ENCODE measurements at regions not wholly inside any gene's neighbourhood (a gene's known extent, or its start where the extent isn't known, plus 50 kb on each side); places are given as distances from the start of the nearest gene placed in this dataset.

- Histone ChIP-seq H3K4me2 (ENCODE audit: low read depth, low read length, poor library complexity, severe bottlenecking) (no peak overlapping the region), H3K9ac (ENCODE audit: low read length) (no peak overlapping the region), H3K9me2 (replicated peaks; ENCODE audit: insufficient read depth, low read length) (no peaks in the 10 kb centered on the region)
These were observed 653.8 kb downstream of the MMUT start for GRCh38 chr6:48809245-48809644.

GRCh38 chr6:48798296-48798695 lies 664.8 kb downstream of the MMUT start:
- H2AFZ ChIP-seq (ENCODE audit: low read depth, low read length, severe bottlenecking), result no peak overlapping the region
- H3K4me3 ChIP-seq (ENCODE audit: insufficient read depth, low read length, poor library complexity, severe bottlenecking), result no peak overlapping the region
- TF ChIP-seq EZH2phosphoT487 (conservative IDR thresholded peaks at IDR 0.05; ENCODE audit: low read length), result no peak
- TF ChIP-seq, protein P1, sequence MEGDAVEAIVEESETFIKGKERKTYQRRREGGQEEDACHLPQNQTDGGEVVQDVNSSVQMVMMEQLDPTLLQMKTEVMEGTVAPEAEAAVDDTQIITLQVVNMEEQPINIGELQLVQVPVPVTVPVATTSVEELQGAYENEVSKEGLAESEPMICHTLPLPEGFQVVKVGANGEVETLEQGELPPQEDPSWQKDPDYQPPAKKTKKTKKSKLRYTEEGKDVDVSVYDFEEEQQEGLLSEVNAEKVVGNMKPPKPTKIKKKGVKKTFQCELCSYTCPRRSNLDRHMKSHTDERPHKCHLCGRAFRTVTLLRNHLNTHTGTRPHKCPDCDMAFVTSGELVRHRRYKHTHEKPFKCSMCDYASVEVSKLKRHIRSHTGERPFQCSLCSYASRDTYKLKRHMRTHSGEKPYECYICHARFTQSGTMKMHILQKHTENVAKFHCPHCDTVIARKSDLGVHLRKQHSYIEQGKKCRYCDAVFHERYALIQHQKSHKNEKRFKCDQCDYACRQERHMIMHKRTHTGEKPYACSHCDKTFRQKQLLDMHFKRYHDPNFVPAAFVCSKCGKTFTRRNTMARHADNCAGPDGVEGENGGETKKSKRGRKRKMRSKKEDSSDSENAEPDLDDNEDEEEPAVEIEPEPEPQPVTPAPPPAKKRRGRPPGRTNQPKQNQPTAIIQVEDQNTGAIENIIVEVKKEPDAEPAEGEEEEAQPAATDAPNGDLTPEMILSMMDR (IDR thresholded peaks at IDR 0.05; ENCODE audit: insufficient read depth, low read length, poor library complexity, severe bottlenecking), result no peak
- H3K36me3 ChIP-seq (ENCODE audit: low read length), result no peaks in the 10 kb centered on the region
- H3K27me3 ChIP-seq (ENCODE audit: low read length), result no peaks in the 10 kb centered on the region
- H4K20me1 ChIP-seq (ENCODE audit: low read depth, low read length), result no peaks in the 10 kb centered on the region
- no peaks in the 10 kb centered on the region for H3K9me2 ChIP-seq (replicated peaks; ENCODE audit: insufficient read depth, low read length)
- no peak overlapping the region for H3K4me2 ChIP-seq (ENCODE audit: low read depth, low read length, poor library complexity, severe bottlenecking)
- H3K9me3 ChIP-seq (ENCODE audit: insufficient read depth, low read length), result no peaks in the 10 kb centered on the region
- H3K9ac ChIP-seq (ENCODE audit: low read length), result no peak overlapping the region
- H3K79me2 ChIP-seq (ENCODE audit: insufficient read depth, low read length), result no peaks in the 10 kb centered on the region
- no peaks in the 10 kb centered on the region for H3F3A ChIP-seq (ENCODE audit: insufficient read depth)
- no peak overlapping the region for H3K27ac ChIP-seq (ENCODE audit: low read depth, low read length)

More at GRCh38 chr6:48809245-48809644, 653.8 kb downstream of the MMUT start:
- H3K9me3 ChIP-seq (ENCODE audit: insufficient read depth, low read length), result no peaks in the 10 kb centered on the region
- no peaks in the 10 kb centered on the region for H3F3A ChIP-seq (ENCODE audit: insufficient read depth)
- no peak overlapping the region for H3K27ac ChIP-seq (ENCODE audit: low read depth, low read length)
- no peaks in the 10 kb centered on the region for H3K36me3 ChIP-seq (ENCODE audit: low read length)
- H4K20me1 ChIP-seq (ENCODE audit: low read depth, low read length), result no peaks in the 10 kb centered on the region
- H3K4me3 ChIP-seq (ENCODE audit: insufficient read depth, low read length, poor library complexity, severe bottlenecking), result no peak overlapping the region
- no peak overlapping the region for H2AFZ ChIP-seq (ENCODE audit: low read depth, low read length, severe bottlenecking)
- no peak for TF ChIP-seq EZH2phosphoT487 (conservative IDR thresholded peaks at IDR 0.05; ENCODE audit: low read length)
- TF ChIP-seq, protein P1 (IDR thresholded peaks at IDR 0.05; ENCODE audit: insufficient read depth, low read length, poor library complexity, severe bottlenecking), result no peak
- no peaks in the 10 kb centered on the region for H3K79me2 ChIP-seq (ENCODE audit: insufficient read depth, low read length)
- no peaks in the 10 kb centered on the region for H3K27me3 ChIP-seq (ENCODE audit: low read length)

DNA sequence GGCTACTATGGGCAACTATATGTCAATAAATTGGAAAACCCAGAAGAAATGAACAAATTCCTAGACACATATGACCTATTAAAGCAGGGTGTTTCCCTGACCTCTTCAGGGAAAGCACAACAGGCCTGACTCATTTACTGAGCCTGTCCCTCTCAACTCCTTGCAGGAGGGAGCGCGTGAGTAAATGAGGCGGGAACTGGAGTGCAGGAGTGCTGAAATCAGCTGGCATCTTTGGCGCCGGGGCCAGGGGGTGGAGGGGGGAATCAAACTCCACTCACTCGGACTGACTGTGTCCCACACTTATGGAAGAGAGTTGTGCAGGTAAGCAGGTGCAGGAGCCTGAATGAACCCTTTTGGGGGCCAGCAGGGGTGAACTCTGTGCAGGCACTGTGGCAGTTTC lies 671.2 kb upstream of the PTCHD4 start:
- Histone ChIP-seq H3K9me3 (ENCODE audit: insufficient read depth, low read length) (no peaks in the 10 kb centered on the region), H3K27ac (ENCODE audit: low read depth, low read length) (no peak overlapping the region), H3K9me2 (replicated peaks; ENCODE audit: insufficient read depth, low read length) (no peaks in the 10 kb centered on the region), H4K20me1 (ENCODE audit: low read depth, low read length) (no peaks in the 10 kb centered on the region), H3K9ac (ENCODE audit: low read length) (no peak overlapping the region), H3K36me3 (ENCODE audit: low read length) (no peaks in the 10 kb centered on the region), H3K4me2 (ENCODE audit: low read depth, low read length, poor library complexity, severe bottlenecking) (no peak overlapping the region), H3F3A (ENCODE audit: insufficient read depth) (no peaks in the 10 kb centered on the region), H2AFZ (ENCODE audit: low read depth, low read length, severe bottlenecking) (no peak overlapping the region), H3K4me3 (ENCODE audit: insufficient read depth, low read length, poor library complexity, severe bottlenecking) (no peak overlapping the region), H3K79me2 (ENCODE audit: insufficient read depth, low read length) (no peaks in the 10 kb centered on the region), H3K27me3 (ENCODE audit: low read length) (no peaks in the 10 kb centered on the region)
- TF ChIP-seq, protein P1 (IDR thresholded peaks at IDR 0.05; ENCODE audit: insufficient read depth, low read length, poor library complexity, severe bottlenecking), result no peak
- TF ChIP-seq EZH2phosphoT487 (conservative IDR thresholded peaks at IDR 0.05; ENCODE audit: low read length), result no peak
